Ammon's horn (tissue), 1 donor: ENCODE measurements at regions not wholly inside any gene's neighbourhood (a gene's known extent, or its start where the extent isn't known, plus 50 kb on each side); places are given as distances from the start of the nearest gene placed in this dataset.

ENCODE experiments used
- DNase-seq: peaks from one replicate; pipeline ENCODE4 v3.0.0-alpha.2; 2016; ENCODE audit warnings: low spot score

- no peak for DNase-seq
Observed at GRCh38 chr15:37165395-37165794, 65.0 kb upstream of the MEIS2 start.

GRCh38 chr15:37166402-37166801, 66.1 kb upstream of the MEIS2 start:
- no peak for DNase-seq

GRCh38 chr15:37181339-37181738, 81.0 kb upstream of the MEIS2 start:
- no peak for DNase-seq

- DNase-seq, result no peak
Observed at GRCh38 chr15:37199545-37199944, 99.2 kb upstream of the MEIS2 start.

GRCh38 chr15:37203050-37203449, 102.7 kb upstream of the MEIS2 start:
- no peak for DNase-seq

- DNase-seq, result no peak
Observed at GRCh38 chr15:37204692-37205091, 104.3 kb upstream of the MEIS2 start.

GRCh38 chr15:37206690-37207089, 106.3 kb upstream of the MEIS2 start:
- no peak for DNase-seq

GRCh38 chr15:37208146-37209040, 108.0 kb upstream of the MEIS2 start:
- DNase-seq, result no peak

GRCh38 chr15:37209041-37209363, 108.7 kb upstream of the MEIS2 start:
- no peak for DNase-seq

GRCh38 chr15:37217567-37217966, 117.2 kb upstream of the MEIS2 start:
- no peak for DNase-seq

GRCh38 chr15:37218351-37218916, 118.1 kb upstream of the MEIS2 start:
- no peak for DNase-seq

- no peak for DNase-seq
Observed at GRCh38 chr15:37219211-37219701, 118.9 kb upstream of the MEIS2 start.

GRCh38 chr15:37220949-37221670, 120.8 kb upstream of the MEIS2 start:
- DNase-seq, result no peak

- no peak for DNase-seq
Observed at GRCh38 chr15:37221671-37222145, 121.4 kb upstream of the MEIS2 start.

- DNase-seq, result no peak
Observed at GRCh38 chr15:37223089-37223488, 122.7 kb upstream of the MEIS2 start.

GRCh38 chr15:37229855-37230619, 129.7 kb upstream of the MEIS2 start:
- no peak for DNase-seq

GRCh38 chr15:37245358-37245757, 145.0 kb upstream of the MEIS2 start:
- DNase-seq, result no peak

GRCh38 chr15:37246065-37246464, 145.7 kb upstream of the MEIS2 start:
- no peak for DNase-seq

GRCh38 chr15:37246856-37247255, 146.5 kb upstream of the MEIS2 start:
- no peak for DNase-seq

- DNase-seq, result no peak
Observed at GRCh38 chr15:37249249-37249648, 148.9 kb upstream of the MEIS2 start.

GRCh38 chr15:37252530-37252929, 152.2 kb upstream of the MEIS2 start:
- DNase-seq, result no peak

GRCh38 chr15:37253877-37254276, 153.5 kb upstream of the MEIS2 start:
- no peak for DNase-seq
